ENCODE measurements at regions not wholly inside any gene's neighbourhood (a gene's known extent, or its start where the extent isn't known, plus 50 kb on each side); places are given as distances from the start of the nearest gene placed in this dataset.
"Not testable (repeated sequence)": the region's sequence is repeated elsewhere in the genome, so short reads cannot be mapped to it uniquely, and the experiment has no call there.

DNA sequence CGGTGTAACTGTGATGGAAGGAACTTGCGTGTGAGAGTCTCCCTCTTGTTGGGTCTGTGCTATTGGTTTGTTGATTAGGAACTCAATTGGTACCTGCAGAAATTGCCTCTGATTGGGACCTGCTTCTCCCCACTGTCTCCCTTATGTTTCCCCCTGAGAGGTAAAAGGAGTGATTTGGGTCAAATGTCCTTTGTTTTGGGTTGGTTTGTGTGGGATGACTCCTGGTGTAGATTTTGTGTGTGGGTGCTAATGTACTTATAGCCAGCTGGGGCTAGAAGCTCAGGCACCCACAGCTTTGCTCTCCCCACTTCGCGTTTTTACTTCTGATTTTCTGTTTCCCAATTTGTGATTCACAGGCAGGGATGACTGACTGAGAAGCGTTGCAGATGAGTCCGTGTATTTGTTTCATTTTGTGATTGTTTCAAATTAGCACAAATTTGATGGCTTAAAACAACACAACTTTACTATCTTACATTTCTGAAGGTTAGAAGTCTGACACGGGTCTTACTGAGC is 79.1 kb downstream of the UTRN start:
- no peaks in the 10 kb centered on the region for H3K9me3 ChIP-seq
- no peak for DNase-seq
- peak overlapping the region in 1 of 2 donors; percentile 64 for H3K27ac ChIP-seq
- intact Hi-C loops (cut with DNase I): no loop called here
- H3K36me3 ChIP-seq: no peaks in the 10 kb centered on the region
- peaks cover 5 to 58% of the 10 kb centered on the region in 2 donors for H3K4me1 ChIP-seq
- peak overlapping the region in 1 of 2 donors; percentile 5 for H3K4me3 ChIP-seq
- no peaks in the 10 kb centered on the region for H3K27me3 ChIP-seq
- ATAC-seq: peak; percentile 23
- TF ChIP-seq CTCF (IDR thresholded peaks at IDR 0.05): no peak

- Histone ChIP-seq H3K27ac (peak overlapping the region in 1 of 2 donors; percentile 64), H3K9me3 (no peaks in the 10 kb centered on the region), H3K27me3 (no peaks in the 10 kb centered on the region), H3K36me3 (no peaks in the 10 kb centered on the region), H3K4me3 (peak overlapping the region in 1 of 2 donors; percentile 5), H3K4me1 (peaks cover 5 to 56% of the 10 kb centered on the region in 2 donors)
- TF ChIP-seq CTCF (IDR thresholded peaks at IDR 0.05): no peak
- intact Hi-C loops (cut with DNase I): no loop called here
- ATAC-seq: no peak
- DNase-seq: no peak
Measured at GRCh38 chr6:144364782-144365181, 79.6 kb downstream of the UTRN start.

- Histone ChIP-seq H3K9me3 (no peaks in the 10 kb centered on the region), H3K27me3 (no peaks in the 10 kb centered on the region), H3K4me3 (no peak overlapping the region), H3K36me3 (peaks cover 0 to under 1% of the 10 kb centered on the region in 2 donors), H3K27ac (peak overlapping the region in 1 of 2 donors; percentile 64), H3K4me1 (peaks cover 5 to 53% of the 10 kb centered on the region in 2 donors)
- ATAC-seq: no peak
- DNase-seq: no peak
- intact Hi-C loops (cut with DNase I): no loop called here
- TF ChIP-seq CTCF (IDR thresholded peaks at IDR 0.05): no peak
Measured at GRCh38 chr6:144365271-144365670, 80.1 kb downstream of the UTRN start.

DNA sequence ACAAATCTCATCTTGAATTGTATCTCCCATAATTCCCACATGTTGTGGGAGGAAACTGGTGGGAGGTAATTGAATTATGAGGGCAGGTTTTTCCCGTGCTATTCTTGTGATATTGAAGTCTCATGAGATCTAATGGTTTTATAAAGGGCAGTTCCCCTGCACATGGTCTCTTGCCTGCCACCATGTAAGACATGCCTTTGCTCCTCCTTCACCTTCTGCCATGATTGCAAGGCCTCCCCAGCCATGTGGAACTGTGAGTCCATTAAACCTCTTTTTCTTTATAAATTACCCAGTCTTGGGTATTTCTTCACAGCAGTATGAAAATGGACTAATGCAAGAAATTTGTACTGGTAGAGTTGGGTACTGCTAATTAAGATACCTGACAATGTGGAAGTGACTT is 84.6 kb downstream of the UTRN start:
- DNase-seq; H3K4me3 ChIP-seq; intact Hi-C loops (cut with DNase I); H3K36me3 ChIP-seq; H3K27ac ChIP-seq; H3K9me3 ChIP-seq; ATAC-seq; H3K27me3 ChIP-seq: not testable (repeated sequence)
- peaks cover 0 to 12% of the 10 kb centered on the region in 2 donors for H3K4me1 ChIP-seq

GRCh38 chr6:144372116-144372515 is 87.0 kb downstream of the UTRN start:
- Histone ChIP-seq H3K36me3 (peaks cover 0 to 8% of the 10 kb centered on the region in 2 donors), H3K9me3 (no peaks in the 10 kb centered on the region), H3K27me3 (no peaks in the 10 kb centered on the region), H3K4me3 (no peak overlapping the region), H3K4me1 (peaks cover 0 to 11% of the 10 kb centered on the region in 2 donors), H3K27ac (no peak overlapping the region)
- no peak for ATAC-seq
- TF ChIP-seq CTCF (IDR thresholded peaks at IDR 0.05): no peak
- intact Hi-C loops (cut with DNase I): no loop called here
- DNase-seq: no peak
